ENCODE measurements at regions not wholly inside any gene's neighbourhood (a gene's known extent, or its start where the extent isn't known, plus 50 kb on each side); places are given as distances from the start of the nearest gene placed in this dataset.
"Not testable (repeated sequence)": the region's sequence is repeated elsewhere in the genome, so short reads cannot be mapped to it uniquely, and the experiment has no call there.

GRCh38 chr6:144659202-144660182 lies 374.4 kb downstream of the UTRN start:
- DNase-seq = peak in 1 of 5 experiments; percentile 51

- DNase-seq = no peak
These were observed 375.5 kb downstream of the UTRN start for GRCh38 chr6:144660561-144661115.

- DNase-seq = no peak
These were observed 376.1 kb downstream of the UTRN start for GRCh38 chr6:144661116-144661806.

GRCh38 chr6:144662812-144663365 lies 377.8 kb downstream of the UTRN start:
- no peak for DNase-seq

- no peak for DNase-seq
These were observed 379.1 kb downstream of the UTRN start for GRCh38 chr6:144664281-144664680.

GRCh38 chr6:144664947-144665346 lies 379.8 kb downstream of the UTRN start:
- no peak for DNase-seq

- no peak for DNase-seq
These were observed 380.9 kb downstream of the UTRN start for GRCh38 chr6:144665932-144666450.

- DNase-seq = no peak
These were observed 381.6 kb downstream of the UTRN start for GRCh38 chr6:144666781-144667180.

GRCh38 chr6:144667532-144668503 lies 382.7 kb downstream of the UTRN start:
- DNase-seq = no peak

- DNase-seq = not testable (repeated sequence)
These were observed 385.1 kb downstream of the UTRN start for GRCh38 chr6:144670259-144670658.

GRCh38 chr6:144673807-144674206 lies 388.7 kb downstream of the UTRN start:
- DNase-seq = no peak

GRCh38 chr6:144675231-144675861 lies 390.2 kb downstream of the UTRN start:
- peak in 2 of 5 experiments; percentile 9 to 94 for DNase-seq

- DNase-seq = not testable (repeated sequence)
These were observed 391.2 kb downstream of the UTRN start for GRCh38 chr6:144676310-144676709.

GRCh38 chr6:144677263-144677662 lies 392.1 kb downstream of the UTRN start:
- DNase-seq = not testable (repeated sequence)

- DNase-seq = no peak
These were observed 393.7 kb downstream of the UTRN start for GRCh38 chr6:144678844-144679243.

GRCh38 chr6:144681334-144681733 lies 396.2 kb downstream of the UTRN start:
- no peak for DNase-seq

- no peak for DNase-seq
These were observed 398.3 kb downstream of the UTRN start for GRCh38 chr6:144683216-144684070.

- DNase-seq = no peak
These were observed 403.6 kb downstream of the UTRN start for GRCh38 chr6:144688713-144689112.

GRCh38 chr6:144689503-144690040 lies 404.4 kb downstream of the UTRN start:
- no peak for DNase-seq

GRCh38 chr6:144690133-144690532 lies 405.0 kb downstream of the UTRN start:
- no peak for DNase-seq
